ENCODE measurements at regions not wholly inside any gene's neighbourhood (a gene's known extent, or its start where the extent isn't known, plus 50 kb on each side); places are given as distances from the start of the nearest gene placed in this dataset.

GRCh38 chr9:107738789-107739188, 249.2 kb upstream of the KLF4 start:
- no peak for TF ChIP-seq CTCF (IDR thresholded peaks at IDR 0.05)
- intact Hi-C loops (cut with DNase I), result loop anchor here in 4 of 10 donors (5.0 to 10.0 kb wide), 4 partner anchors 94 to 406 kb away; partner anchors contain the start of gene KLF4 (in 2 of the 4)
- Histone ChIP-seq H3K27ac (peak overlapping the region in 9 of 10 donors; percentile 13 to 76 (median 69)), H3K9me3 (no peaks in the 10 kb centered on the region), H3K36me3 (no peaks in the 10 kb centered on the region), H3K4me3 (no peak overlapping the region), H3K27me3 (no peaks in the 10 kb centered on the region), H3K4me1 (peaks cover 0 to 47% (median 39%) of the 10 kb centered on the region in 9 donors)
- 87 to 89% methylated on average over 2 of the region's 2 CpGs for WGBS, 2 donors
- no peak for DNase-seq
- ATAC-seq, result peak in 2 of 8 donors; percentile 6 to 40

- Histone ChIP-seq H3K4me1 (peaks cover 0 to 53% (median 45%) of the 10 kb centered on the region in 9 donors), H3K27ac (peak overlapping the region in 9 of 10 donors; percentile 13 to 76 (median 69)), H3K4me3 (no peak overlapping the region), H3K27me3 (no peaks in the 10 kb centered on the region), H3K36me3 (no peaks in the 10 kb centered on the region), H3K9me3 (no peaks in the 10 kb centered on the region)
- TF ChIP-seq CTCF (IDR thresholded peaks at IDR 0.05), result no peak
- intact Hi-C loops (cut with DNase I), result loop anchor here in 4 of 10 donors (5.0 to 10.0 kb wide), 4 partner anchors 93 to 407 kb away; partner anchors contain the start of gene KLF4 (in 2 of the 4)
- 47 to 62% methylated on average over 17 of the region's 17 CpGs for WGBS, 2 donors
- DNase-seq (peak; percentile 46 to 68), ATAC-seq (peak; percentile 24 to 76 (median 40))
These were observed 248.6 kb upstream of the KLF4 start for GRCh38 chr9:107737987-107738743.

- no peaks in the 10 kb centered on the region for H3K27me3 ChIP-seq
- peaks cover under 1 to 58% (median 51%) of the 10 kb centered on the region in 9 donors for H3K4me1 ChIP-seq
These were observed 248.0 kb upstream of the KLF4 start for GRCh38 chr9:107737610-107737986.

More at GRCh38 chr9:107737610-107737986, 248.0 kb upstream of the KLF4 start:
- Histone ChIP-seq H3K27ac (peak overlapping the region in 9 of 10 donors; percentile 13 to 76 (median 69)), H3K9me3 (no peaks in the 10 kb centered on the region), H3K4me3 (no peak overlapping the region), H3K36me3 (no peaks in the 10 kb centered on the region)
- DNase-seq (no peak), ATAC-seq (no peak)
- WGBS, 2 donors, result 90 to 91% methylated on average over 5 of the region's 5 CpGs
- intact Hi-C loops (cut with DNase I), result loop anchor here in 4 of 10 donors (5.0 to 10.0 kb wide), 4 partner anchors 93 to 407 kb away; partner anchors contain the start of gene KLF4 (in 2 of the 4)
- no peak for TF ChIP-seq CTCF (IDR thresholded peaks at IDR 0.05)

Measured in heart right ventricle (tissue), 16 donors.